ENCODE measurements at regions not wholly inside any gene's neighbourhood (a gene's known extent, or its start where the extent isn't known, plus 50 kb on each side); places are given as distances from the start of the nearest gene placed in this dataset.
A peak's percentile ranks its signal among the peaks of the same experiment; 100 is the strongest.

DNA sequence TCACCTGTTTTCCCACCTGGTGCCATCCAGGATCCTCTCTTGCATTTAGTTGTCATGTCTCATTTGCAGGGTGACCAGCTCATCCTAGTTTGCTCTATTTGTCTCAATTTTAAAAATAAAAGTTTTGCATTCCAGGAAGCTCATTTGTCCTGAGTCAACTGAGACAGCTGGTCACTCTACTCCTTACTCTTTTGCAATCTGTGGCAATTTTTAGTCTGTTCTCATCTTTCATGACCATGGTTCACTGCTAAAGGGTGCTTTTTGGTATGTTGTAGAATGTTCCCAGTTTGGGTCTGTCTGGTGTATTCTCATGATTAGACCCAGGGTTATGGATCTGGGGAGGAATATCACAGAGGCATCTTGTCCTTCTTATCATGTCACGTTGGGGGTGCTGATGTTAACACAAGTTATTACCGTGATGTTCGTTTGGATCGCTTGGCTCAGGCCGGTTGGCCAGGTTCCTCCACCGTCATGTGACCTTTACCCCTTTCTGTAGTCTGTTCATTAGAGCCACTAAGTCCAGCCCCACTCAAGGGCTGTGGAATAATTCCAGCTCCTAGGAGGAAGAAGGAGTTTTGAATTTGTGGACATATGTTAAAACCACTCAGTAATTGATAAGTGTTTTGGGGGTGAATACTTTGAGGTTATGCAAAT is 103.3 kb upstream of the IGFBP3 start:
- Histone ChIP-seq H3K9me3 (ENCODE audit: control insufficient read depth in 3 of 3, low read length in 3 of 3) (no peaks in the 10 kb centered on the region), H3K27ac (ENCODE audit: low read depth, low read length) (no peak overlapping the region), H3K36me3 (ENCODE audit: control insufficient read depth in 3 of 3, insufficient read depth in 3 of 3, low read length in 3 of 3) (no peaks in the 10 kb centered on the region), H3K4me3 (ENCODE audit: low read length in 3 of 3) (peak overlapping the region in 1 of 3 donors; percentile 57), H3K27me3 (ENCODE audit: control insufficient read depth in 3 of 3, insufficient read depth in 3 of 3, low read length in 3 of 3) (no peaks in the 10 kb centered on the region), H3K4me1 (ENCODE audit: control insufficient read depth in 3 of 3, insufficient read depth in 3 of 3, low read length in 3 of 3) (no peaks in the 10 kb centered on the region), H3K9ac (ENCODE audit: low read depth in 1 of 3, low read length in 3 of 3) (peak overlapping the region in 1 of 3 donors; percentile 64)

DNA sequence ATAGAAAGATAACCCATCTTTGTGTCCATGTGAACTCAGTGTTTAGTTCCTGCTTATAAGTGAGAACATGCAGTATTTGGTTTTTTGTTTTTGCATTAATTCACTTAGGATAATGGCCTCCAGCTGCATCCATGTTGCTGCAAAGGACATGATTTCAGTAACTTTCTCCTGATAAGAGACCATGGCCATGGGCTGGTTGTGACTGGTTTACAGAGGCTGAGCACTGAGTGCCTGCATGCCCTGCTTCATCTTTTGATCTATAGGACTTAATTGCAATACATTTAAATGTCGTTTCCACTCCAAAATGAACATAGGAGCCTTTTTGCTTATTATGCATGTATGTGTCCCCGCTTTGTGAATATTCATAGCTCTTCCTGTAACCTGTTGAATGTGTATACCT is 101.3 kb upstream of the IGFBP3 start:
- no peaks in the 10 kb centered on the region for H3K27me3 ChIP-seq (ENCODE audit: control insufficient read depth in 3 of 3, insufficient read depth in 3 of 3, low read length in 3 of 3)
- no peak overlapping the region for H3K27ac ChIP-seq (ENCODE audit: low read depth, low read length)
- peak overlapping the region in 1 of 3 donors; percentile 30 for H3K4me3 ChIP-seq (ENCODE audit: low read length in 3 of 3)
- no peak overlapping the region for H3K9ac ChIP-seq (ENCODE audit: low read depth in 1 of 3, low read length in 3 of 3)
- no peaks in the 10 kb centered on the region for H3K4me1 ChIP-seq (ENCODE audit: control insufficient read depth in 3 of 3, insufficient read depth in 3 of 3, low read length in 3 of 3)
- H3K9me3 ChIP-seq (ENCODE audit: control insufficient read depth in 3 of 3, low read length in 3 of 3) = no peaks in the 10 kb centered on the region
- H3K36me3 ChIP-seq (ENCODE audit: control insufficient read depth in 3 of 3, insufficient read depth in 3 of 3, low read length in 3 of 3) = no peaks in the 10 kb centered on the region

DNA sequence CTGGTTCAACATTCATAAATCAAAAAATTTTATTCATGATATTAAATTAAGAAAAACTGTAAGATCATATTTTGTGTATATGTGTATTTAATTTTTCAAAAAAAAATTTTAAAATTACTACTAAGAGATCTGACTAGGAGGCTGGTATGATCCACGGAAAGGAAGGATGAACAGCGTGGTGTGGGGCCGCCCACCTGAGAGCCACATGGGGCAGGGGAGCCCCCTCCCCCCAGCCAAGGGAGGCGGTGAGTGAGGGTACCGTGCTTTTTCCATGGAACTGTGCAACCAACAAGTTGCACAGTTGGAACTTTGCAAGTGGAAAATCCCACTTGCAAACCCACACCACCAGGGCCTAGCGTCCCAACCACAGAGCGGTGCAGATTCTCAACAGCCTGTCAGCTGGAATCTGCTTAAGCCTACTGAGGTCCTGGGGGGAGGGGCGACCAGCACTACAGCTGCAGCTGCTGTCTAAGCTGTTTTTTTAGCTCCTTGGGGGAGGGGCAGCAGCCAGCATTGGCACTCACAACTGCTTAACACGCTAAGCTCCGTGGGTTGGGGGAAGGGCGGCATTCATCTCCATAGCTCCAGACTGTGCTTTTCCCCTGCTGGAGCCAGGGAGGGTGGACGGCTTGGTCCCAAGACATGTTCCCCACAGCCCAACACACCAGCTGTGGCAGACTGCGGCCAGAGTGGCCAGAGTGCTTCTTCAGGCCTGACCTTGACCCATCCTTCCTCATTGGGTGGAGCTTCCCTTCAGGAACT is 94.2 kb upstream of the IGFBP3 start:
- H3K36me3 ChIP-seq (ENCODE audit: control insufficient read depth in 3 of 3, insufficient read depth in 3 of 3, low read length in 3 of 3) = no peaks in the 10 kb centered on the region
- H3K4me1 ChIP-seq (ENCODE audit: control insufficient read depth in 3 of 3, insufficient read depth in 3 of 3, low read length in 3 of 3) = peaks cover 5 to 8% (median 7%) of the 10 kb centered on the region in 3 donors
- peak overlapping the region in 1 of 3 donors; percentile 42 for H3K4me3 ChIP-seq (ENCODE audit: low read length in 3 of 3)
- no peaks in the 10 kb centered on the region for H3K27me3 ChIP-seq (ENCODE audit: control insufficient read depth in 3 of 3, insufficient read depth in 3 of 3, low read length in 3 of 3)
- no peak overlapping the region for H3K27ac ChIP-seq (ENCODE audit: low read depth, low read length)
- H3K9ac ChIP-seq (ENCODE audit: low read depth in 1 of 3, low read length in 3 of 3) = no peak overlapping the region
- H3K9me3 ChIP-seq (ENCODE audit: control insufficient read depth in 3 of 3, low read length in 3 of 3) = no peaks in the 10 kb centered on the region

- H3K9me3 ChIP-seq (ENCODE audit: control insufficient read depth in 3 of 3, low read length in 3 of 3) = no peaks in the 10 kb centered on the region
- H3K27me3 ChIP-seq (ENCODE audit: control insufficient read depth in 3 of 3, insufficient read depth in 3 of 3, low read length in 3 of 3) = no peaks in the 10 kb centered on the region
- no peak overlapping the region for H3K9ac ChIP-seq (ENCODE audit: low read depth in 1 of 3, low read length in 3 of 3)
- no peak overlapping the region for H3K4me3 ChIP-seq (ENCODE audit: low read length in 3 of 3)
- H3K27ac ChIP-seq (ENCODE audit: low read depth, low read length) = no peak overlapping the region
- peaks cover 5 to 10% (median 10%) of the 10 kb centered on the region in 3 donors for H3K4me1 ChIP-seq (ENCODE audit: control insufficient read depth in 3 of 3, insufficient read depth in 3 of 3, low read length in 3 of 3)
- H3K36me3 ChIP-seq (ENCODE audit: control insufficient read depth in 3 of 3, insufficient read depth in 3 of 3, low read length in 3 of 3) = no peaks in the 10 kb centered on the region
These were observed 90.4 kb upstream of the IGFBP3 start for GRCh38 chr7:46011501-46011900.

DNA sequence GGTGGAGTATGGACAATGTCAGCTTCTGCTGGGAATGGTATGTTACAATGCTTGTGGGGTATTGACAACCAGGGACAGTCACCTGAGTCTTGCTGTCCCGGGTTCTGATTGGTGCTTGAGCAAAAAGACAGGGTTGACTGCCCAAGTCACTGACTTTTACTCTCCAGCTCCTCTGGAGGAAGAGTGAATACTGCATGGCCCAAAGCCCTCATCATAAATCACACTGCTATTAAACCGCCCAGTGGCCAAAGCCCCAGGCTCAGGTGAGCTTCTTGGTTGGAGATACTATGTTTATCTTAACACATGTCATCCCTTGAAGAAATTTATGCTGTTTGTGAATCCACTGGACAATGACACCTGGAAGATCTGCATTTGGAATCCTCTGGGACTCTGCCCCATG is 90.0 kb upstream of the IGFBP3 start:
- H3K36me3 ChIP-seq (ENCODE audit: control insufficient read depth in 3 of 3, insufficient read depth in 3 of 3, low read length in 3 of 3) = no peaks in the 10 kb centered on the region
- H3K4me3 ChIP-seq (ENCODE audit: low read length in 3 of 3) = no peak overlapping the region
- no peaks in the 10 kb centered on the region for H3K27me3 ChIP-seq (ENCODE audit: control insufficient read depth in 3 of 3, insufficient read depth in 3 of 3, low read length in 3 of 3)
- no peak overlapping the region for H3K27ac ChIP-seq (ENCODE audit: low read depth, low read length)
- H3K4me1 ChIP-seq (ENCODE audit: control insufficient read depth in 3 of 3, insufficient read depth in 3 of 3, low read length in 3 of 3) = peaks cover 5 to 10% (median 9%) of the 10 kb centered on the region in 3 donors
- no peaks in the 10 kb centered on the region for H3K9me3 ChIP-seq (ENCODE audit: control insufficient read depth in 3 of 3, low read length in 3 of 3)
- H3K9ac ChIP-seq (ENCODE audit: low read depth in 1 of 3, low read length in 3 of 3) = no peak overlapping the region

DNA sequence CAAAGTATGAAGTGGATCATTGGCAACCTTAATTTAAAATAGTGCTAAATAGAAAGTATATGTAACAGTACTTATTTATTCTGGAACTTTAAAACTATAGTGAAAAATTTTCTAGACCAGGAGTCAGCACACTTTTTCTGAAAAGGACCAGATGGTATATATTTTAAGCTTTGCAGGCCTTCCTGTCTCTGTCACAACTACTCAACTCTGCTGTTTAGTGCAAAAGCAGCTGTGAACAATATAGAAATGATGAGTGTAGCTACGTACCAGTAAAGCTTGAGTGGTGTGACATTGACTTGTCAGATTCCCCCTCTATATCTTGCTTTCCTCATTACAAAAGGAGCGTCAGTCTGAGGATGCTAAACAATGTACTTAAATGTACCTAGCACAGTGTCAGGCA is 88.1 kb upstream of the IGFBP3 start:
- no peak overlapping the region for H3K4me3 ChIP-seq (ENCODE audit: low read length in 3 of 3)

DNA sequence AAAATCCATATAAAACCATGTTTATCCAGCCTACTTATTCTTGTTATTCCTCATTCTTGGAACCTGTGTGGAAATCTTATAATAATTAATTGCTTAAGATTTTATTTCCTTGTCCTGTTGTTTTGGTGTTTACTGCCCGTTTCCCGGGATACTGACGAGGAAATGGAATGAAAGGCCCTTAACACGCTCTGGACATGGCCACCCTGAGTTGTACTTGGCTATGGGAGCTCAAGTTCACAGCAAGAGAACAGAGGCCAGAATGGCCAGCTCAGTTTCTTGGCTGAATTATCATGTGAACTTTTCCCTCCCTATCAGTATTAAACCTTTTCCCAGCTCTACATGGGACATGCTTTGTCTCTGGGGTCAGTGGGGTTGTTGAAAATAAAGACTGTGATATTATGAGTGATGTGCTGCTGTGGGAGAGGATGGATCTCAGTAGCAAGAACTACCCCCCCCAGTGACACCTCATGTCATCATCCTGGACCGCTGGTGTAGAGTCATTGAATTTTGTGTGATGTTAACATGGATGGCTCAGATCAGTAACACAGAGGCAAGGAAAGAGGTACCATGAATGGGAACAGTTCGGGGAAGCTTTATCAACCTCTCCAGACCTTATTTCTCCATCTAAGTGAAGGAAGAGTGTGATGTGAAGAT is 87.0 kb upstream of the IGFBP3 start:
- Histone ChIP-seq H3K9me3 (ENCODE audit: control insufficient read depth in 3 of 3, low read length in 3 of 3) (no peaks in the 10 kb centered on the region), H3K4me3 (ENCODE audit: low read length in 3 of 3) (no peak overlapping the region), H3K9ac (ENCODE audit: low read depth in 1 of 3, low read length in 3 of 3) (no peak overlapping the region), H3K27ac (ENCODE audit: low read depth, low read length) (no peak overlapping the region), H3K27me3 (ENCODE audit: control insufficient read depth in 3 of 3, insufficient read depth in 3 of 3, low read length in 3 of 3) (no peaks in the 10 kb centered on the region), H3K36me3 (ENCODE audit: control insufficient read depth in 3 of 3, insufficient read depth in 3 of 3, low read length in 3 of 3) (no peaks in the 10 kb centered on the region), H3K4me1 (ENCODE audit: control insufficient read depth in 3 of 3, insufficient read depth in 3 of 3, low read length in 3 of 3) (peaks cover 0 to 3% (median 2%) of the 10 kb centered on the region in 3 donors)

More for the DNA sequence above, 88.1 kb upstream of the IGFBP3 start:
- H3K27me3 ChIP-seq (ENCODE audit: control insufficient read depth in 3 of 3, insufficient read depth in 3 of 3, low read length in 3 of 3) = no peaks in the 10 kb centered on the region
- no peak overlapping the region for H3K27ac ChIP-seq (ENCODE audit: low read depth, low read length)
- no peaks in the 10 kb centered on the region for H3K9me3 ChIP-seq (ENCODE audit: control insufficient read depth in 3 of 3, low read length in 3 of 3)
- H3K9ac ChIP-seq (ENCODE audit: low read depth in 1 of 3, low read length in 3 of 3) = no peak overlapping the region
- peaks cover 0 to 3% (median 2%) of the 10 kb centered on the region in 3 donors for H3K4me1 ChIP-seq (ENCODE audit: control insufficient read depth in 3 of 3, insufficient read depth in 3 of 3, low read length in 3 of 3)
- no peaks in the 10 kb centered on the region for H3K36me3 ChIP-seq (ENCODE audit: control insufficient read depth in 3 of 3, insufficient read depth in 3 of 3, low read length in 3 of 3)

DNA sequence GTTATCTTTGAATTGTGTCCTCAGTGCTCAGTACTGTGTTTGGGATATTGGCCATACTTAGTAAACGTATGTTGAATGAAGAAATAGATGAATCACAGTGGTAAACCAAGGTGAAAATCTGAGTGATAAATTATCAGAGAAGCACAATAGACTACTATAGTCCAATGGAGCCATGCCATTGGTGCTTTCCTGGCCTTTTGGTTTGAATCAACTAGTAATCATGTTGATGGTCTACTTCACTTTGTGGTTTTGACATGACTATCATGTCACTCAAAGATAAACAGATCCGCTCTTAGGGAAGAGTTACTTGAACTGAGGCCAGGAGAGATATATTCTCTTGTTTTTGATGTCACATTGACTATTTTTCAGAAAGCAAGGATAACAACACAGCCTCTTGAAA is 86.1 kb upstream of the IGFBP3 start:
- Histone ChIP-seq H3K36me3 (ENCODE audit: control insufficient read depth in 3 of 3, insufficient read depth in 3 of 3, low read length in 3 of 3) (no peaks in the 10 kb centered on the region), H3K4me1 (ENCODE audit: control insufficient read depth in 3 of 3, insufficient read depth in 3 of 3, low read length in 3 of 3) (peaks cover 0 to 3% (median 2%) of the 10 kb centered on the region in 3 donors), H3K4me3 (ENCODE audit: low read length in 3 of 3) (no peak overlapping the region), H3K27ac (ENCODE audit: low read depth, low read length) (no peak overlapping the region), H3K9me3 (ENCODE audit: control insufficient read depth in 3 of 3, low read length in 3 of 3) (peaks cover 0 to 5% (median 3%) of the 10 kb centered on the region in 3 donors), H3K27me3 (ENCODE audit: control insufficient read depth in 3 of 3, insufficient read depth in 3 of 3, low read length in 3 of 3) (no peaks in the 10 kb centered on the region), H3K9ac (ENCODE audit: low read depth in 1 of 3, low read length in 3 of 3) (no peak overlapping the region)

DNA sequence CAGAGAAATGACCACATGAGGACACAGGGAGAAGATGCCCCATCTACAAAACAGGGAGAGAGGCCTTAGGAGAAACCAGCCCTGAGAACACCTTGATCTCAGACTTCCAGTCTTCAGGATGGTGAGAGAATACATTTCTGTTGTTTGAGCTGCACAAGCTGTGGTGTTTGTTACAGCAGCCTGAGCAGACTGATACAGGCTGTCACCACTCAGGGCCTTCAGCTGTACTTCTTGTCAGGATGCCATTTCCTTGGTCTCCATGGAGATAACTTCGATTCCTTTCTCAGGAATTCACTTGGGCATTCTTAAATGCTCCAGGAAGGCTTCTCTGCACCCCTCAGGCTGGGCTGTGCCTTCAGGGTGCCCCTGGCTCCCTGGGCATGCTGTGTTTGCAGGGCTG is 85.7 kb upstream of the IGFBP3 start:
- Histone ChIP-seq H3K27me3 (ENCODE audit: control insufficient read depth in 3 of 3, insufficient read depth in 3 of 3, low read length in 3 of 3) (no peaks in the 10 kb centered on the region), H3K36me3 (ENCODE audit: control insufficient read depth in 3 of 3, insufficient read depth in 3 of 3, low read length in 3 of 3) (no peaks in the 10 kb centered on the region), H3K27ac (ENCODE audit: low read depth, low read length) (no peak overlapping the region), H3K4me1 (ENCODE audit: control insufficient read depth in 3 of 3, insufficient read depth in 3 of 3, low read length in 3 of 3) (peaks cover 0 to 3% (median 2%) of the 10 kb centered on the region in 3 donors), H3K9ac (ENCODE audit: low read depth in 1 of 3, low read length in 3 of 3) (no peak overlapping the region), H3K4me3 (ENCODE audit: low read length in 3 of 3) (no peak overlapping the region), H3K9me3 (ENCODE audit: control insufficient read depth in 3 of 3, low read length in 3 of 3) (peaks cover 0 to 5% (median 3%) of the 10 kb centered on the region in 3 donors)

- peaks cover 0 to 7% (median 3%) of the 10 kb centered on the region in 3 donors for H3K9me3 ChIP-seq (ENCODE audit: control insufficient read depth in 3 of 3, low read length in 3 of 3)
- H3K4me1 ChIP-seq (ENCODE audit: control insufficient read depth in 3 of 3, insufficient read depth in 3 of 3, low read length in 3 of 3) = peaks cover 0 to 3% (median 2%) of the 10 kb centered on the region in 3 donors
- no peaks in the 10 kb centered on the region for H3K27me3 ChIP-seq (ENCODE audit: control insufficient read depth in 3 of 3, insufficient read depth in 3 of 3, low read length in 3 of 3)
- no peak overlapping the region for H3K4me3 ChIP-seq (ENCODE audit: low read length in 3 of 3)
- H3K27ac ChIP-seq (ENCODE audit: low read depth, low read length) = no peak overlapping the region
- H3K36me3 ChIP-seq (ENCODE audit: control insufficient read depth in 3 of 3, insufficient read depth in 3 of 3, low read length in 3 of 3) = no peaks in the 10 kb centered on the region
- no peak overlapping the region for H3K9ac ChIP-seq (ENCODE audit: low read depth in 1 of 3, low read length in 3 of 3)
These were observed 85.1 kb upstream of the IGFBP3 start for GRCh38 chr7:46006212-46006611.

All from skeletal muscle tissue (tissue), 3 donors.